ENCODE measurements at regions not wholly inside any gene's neighbourhood (a gene's known extent, or its start where the extent isn't known, plus 50 kb on each side); places are given as distances from the start of the nearest gene placed in this dataset.

- TF ChIP-seq CTCF (IDR thresholded peaks at IDR 0.05) (no peak), POLR2AphosphoS5 (IDR thresholded peaks at IDR 0.05) (no peak), POLR2A (IDR thresholded peaks at IDR 0.05) (no peak), EP300 (IDR thresholded peaks at IDR 0.05; ENCODE audit: low read depth) (no peak)
Measured at GRCh38 chr12:46941981-46942380, 116.2 kb upstream of the SLC38A4 start.

All from transverse colon (tissue), 4 donors.